KMS-11 (cell line): ENCODE measurements at regions not wholly inside any gene's neighbourhood (a gene's known extent, or its start where the extent isn't known, plus 50 kb on each side); places are given as distances from the start of the nearest gene placed in this dataset.

ENCODE experiments used
- H2AFZ ChIP-seq: fragments of 200-600 bp; sonication (generic); 2 replicates; pipeline ENCODE4 v1.6.1; 2016; ENCODE audit warnings: antibody characterized with exemption, mixed run types, low read depth
- H3K27ac ChIP-seq: fragments of 200-600 bp; sonication (generic); 2 replicates; pipeline ENCODE4 v1.6.1; 2016; ENCODE audit warnings: mild to moderate bottlenecking, mixed run types
- H3K27me3 ChIP-seq: fragments of 200-600 bp; sonication (generic); 2 replicates; pipeline ENCODE4 v1.6.1; 2017; ENCODE audit warnings: mild to moderate bottlenecking, low read depth, mixed run types, moderate library complexity; ENCODE audit not compliant: insufficient read depth
- H3K36me3 ChIP-seq: fragments of 200-600 bp; sonication (generic); 2 replicates; pipeline ENCODE4 v1.6.1; 2017; ENCODE audit warnings: mild to moderate bottlenecking, mixed run types; ENCODE audit not compliant: insufficient read depth
- H3K4me1 ChIP-seq: fragments of 200-600 bp; sonication (generic); 2 replicates; pipeline ENCODE4 v1.6.1; 2016; ENCODE audit warnings: mild to moderate bottlenecking, low read depth, mixed run types; ENCODE audit not compliant: poor library complexity, severe bottlenecking
- H3K4me2 ChIP-seq: fragments of 200-600 bp; sonication (generic); 2 replicates; pipeline ENCODE4 v1.7.0; 2016; ENCODE audit warnings: mild to moderate bottlenecking, mixed run types
- H3K4me3 ChIP-seq: fragments of 200-600 bp; sonication (generic); IDR thresholded peaks from 2 replicates; pipeline ENCODE4 v1.6.1; 2017; ENCODE audit warnings: low read depth, low read length, mixed read lengths; ENCODE audit not compliant: insufficient read depth
- H3K79me2 ChIP-seq: fragments of 200-600 bp; sonication (generic); 2 replicates; pipeline ENCODE4 v1.6.1; 2016; ENCODE audit warnings: low read depth, mixed run types; ENCODE audit not compliant: insufficient read depth
- H3K9ac ChIP-seq: fragments of 200-600 bp; sonication (generic); 2 replicates; pipeline ENCODE4 v1.6.1; 2016; ENCODE audit warnings: mild to moderate bottlenecking, mixed run types
- H4K20me1 ChIP-seq: fragments of 200-600 bp; sonication (generic); 2 replicates; pipeline ENCODE4 v1.6.1; 2016; ENCODE audit warnings: mild to moderate bottlenecking, mixed run types; ENCODE audit not compliant: insufficient read depth
- CTCF ChIP-seq: fragments of 200-600 bp; sonication (generic); conservative IDR thresholded peaks from 2 replicates; pipeline ENCODE4 v1.6.1; 2017; ENCODE audit warnings: low read depth, mild to moderate bottlenecking, antibody characterized with exemption, low read length, moderate library complexity, mixed read lengths

DNA sequence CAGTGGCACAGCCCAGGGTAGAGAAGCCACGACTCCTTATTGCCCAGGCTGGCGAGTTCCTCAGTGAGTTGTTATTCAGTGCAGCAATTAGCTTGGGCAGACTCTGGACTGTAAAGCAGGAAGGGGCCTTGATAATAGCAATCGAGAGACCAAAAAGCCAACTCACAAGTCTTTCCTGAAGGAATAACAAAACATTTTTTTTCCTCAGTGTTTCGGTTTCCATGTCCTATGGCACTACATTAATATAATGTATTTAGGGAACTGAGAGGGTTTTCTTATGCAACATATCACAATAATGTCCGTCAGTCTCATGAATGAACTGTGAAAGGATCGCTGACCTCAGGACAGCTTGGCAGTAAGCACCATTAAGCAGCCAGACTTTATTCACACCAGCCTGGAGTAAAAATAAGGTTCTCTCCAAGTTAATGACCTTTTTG is 248.9 kb upstream of the TBL1XR1 start:
- Histone ChIP-seq H3K27ac (no peak overlapping the region), H3K9ac (no peak overlapping the region), H3K79me2 (no peaks in the 10 kb centered on the region), H3K27me3 (no peaks in the 10 kb centered on the region), H3K4me1 (no peaks in the 10 kb centered on the region), H2AFZ (no peak overlapping the region), H4K20me1 (no peaks in the 10 kb centered on the region), H3K4me3 (no peak overlapping the region), H3K36me3 (no peaks in the 10 kb centered on the region; the same call in 1 of the 2 replicates), H3K4me2 (no peak overlapping the region)
- TF ChIP-seq CTCF = no peak

DNA sequence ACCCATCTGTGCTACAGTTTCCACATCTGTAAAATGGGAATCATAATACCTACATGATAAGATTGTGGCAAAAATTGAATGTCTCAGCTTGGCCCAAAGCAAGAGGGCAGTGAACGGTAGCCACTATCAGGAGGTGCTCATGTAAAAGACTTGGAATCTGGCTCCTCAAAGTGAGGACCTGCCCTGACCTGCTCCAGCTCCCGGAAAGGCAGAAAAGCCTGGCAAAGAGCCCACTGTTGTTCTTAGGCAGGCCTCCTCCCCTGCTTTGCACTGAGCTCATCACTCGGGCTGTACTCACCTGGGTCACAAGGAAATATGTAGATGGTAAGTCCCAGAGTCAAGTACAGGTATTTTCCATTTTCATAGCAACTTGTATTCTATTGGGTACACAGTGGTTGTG is 250.7 kb upstream of the TBL1XR1 start:
- TF ChIP-seq CTCF = no peak
- no peak overlapping the region for H2AFZ ChIP-seq
- H3K4me3 ChIP-seq = no peak overlapping the region
- no peak overlapping the region for H3K9ac ChIP-seq
- H3K79me2 ChIP-seq = no peaks in the 10 kb centered on the region
- no peaks in the 10 kb centered on the region for H3K27me3 ChIP-seq
- no peaks in the 10 kb centered on the region for H3K4me1 ChIP-seq
- no peak overlapping the region for H3K27ac ChIP-seq
- H3K36me3 ChIP-seq = no peaks in the 10 kb centered on the region; the same call in 1 of the 2 replicates
- no peak overlapping the region for H3K4me2 ChIP-seq
- no peaks in the 10 kb centered on the region for H4K20me1 ChIP-seq

GRCh38 chr3:177448987-177449359 is 251.7 kb upstream of the TBL1XR1 start:
- Histone ChIP-seq H3K4me1 (no peaks in the 10 kb centered on the region), H4K20me1 (no peaks in the 10 kb centered on the region), H3K4me3 (no peak overlapping the region), H3K36me3 (no peaks in the 10 kb centered on the region; the same call in 1 of the 2 replicates), H3K9ac (no peak overlapping the region), H3K27me3 (no peaks in the 10 kb centered on the region), H3K79me2 (no peaks in the 10 kb centered on the region), H2AFZ (no peak overlapping the region), H3K27ac (no peak overlapping the region), H3K4me2 (no peak overlapping the region)
- TF ChIP-seq CTCF = no peak

DNA sequence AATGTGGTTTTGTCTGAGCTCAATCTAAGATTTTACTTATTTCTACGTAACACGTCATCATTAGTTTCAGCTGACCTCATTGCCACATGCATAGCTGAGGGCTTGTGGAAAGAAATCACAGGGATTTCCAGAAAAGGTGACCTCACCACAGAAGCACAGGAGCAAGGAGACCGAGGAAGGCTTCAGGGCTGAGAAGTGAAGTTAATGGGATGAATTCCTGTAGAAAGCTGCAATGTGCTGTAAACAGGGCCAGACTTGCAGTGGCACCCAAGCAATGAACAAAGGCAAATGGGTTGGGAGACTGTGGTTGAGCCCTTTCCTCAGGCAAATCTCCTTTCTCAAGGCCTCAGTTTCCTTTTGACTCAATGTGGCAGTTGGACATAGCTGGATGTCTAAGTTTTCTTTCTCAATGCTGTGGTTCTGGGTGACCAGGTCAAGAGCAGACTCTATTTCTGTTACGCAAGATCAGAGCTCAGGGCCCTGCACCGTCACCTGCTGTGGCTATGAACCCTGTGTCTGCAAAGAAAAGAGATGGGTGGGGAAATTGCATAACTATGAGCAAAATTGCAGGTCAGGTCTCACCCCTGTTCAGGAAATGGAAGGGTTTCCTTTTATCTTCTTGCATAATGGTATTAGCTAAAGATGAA is 252.2 kb upstream of the TBL1XR1 start:
- Histone ChIP-seq H3K4me2 (no peak overlapping the region), H3K36me3 (no peaks in the 10 kb centered on the region; the same call in 1 of the 2 replicates), H3K79me2 (no peaks in the 10 kb centered on the region), H3K9ac (no peak overlapping the region), H3K27me3 (no peaks in the 10 kb centered on the region), H3K4me1 (no peaks in the 10 kb centered on the region), H2AFZ (no peak overlapping the region), H4K20me1 (no peaks in the 10 kb centered on the region), H3K4me3 (no peak overlapping the region), H3K27ac (no peak overlapping the region)
- TF ChIP-seq CTCF = no peak
